Fibroblast of peridontal ligament (primary cell): ENCODE measurements at regions not wholly inside any gene's neighbourhood (a gene's known extent, or its start where the extent isn't known, plus 50 kb on each side); places are given as distances from the start of the nearest gene placed in this dataset.
A peak's percentile ranks its signal among the peaks of the same experiment; 100 is the strongest.
"Not testable (repeated sequence)": the region's sequence is repeated elsewhere in the genome, so short reads cannot be mapped to it uniquely, and the experiment has no call there.

Experiments
- DNase-seq: peaks from one replicate; pipeline ENCODE4 v3.0.0-alpha.2; 2010; ENCODE audit errors: extremely low read depth

DNA sequence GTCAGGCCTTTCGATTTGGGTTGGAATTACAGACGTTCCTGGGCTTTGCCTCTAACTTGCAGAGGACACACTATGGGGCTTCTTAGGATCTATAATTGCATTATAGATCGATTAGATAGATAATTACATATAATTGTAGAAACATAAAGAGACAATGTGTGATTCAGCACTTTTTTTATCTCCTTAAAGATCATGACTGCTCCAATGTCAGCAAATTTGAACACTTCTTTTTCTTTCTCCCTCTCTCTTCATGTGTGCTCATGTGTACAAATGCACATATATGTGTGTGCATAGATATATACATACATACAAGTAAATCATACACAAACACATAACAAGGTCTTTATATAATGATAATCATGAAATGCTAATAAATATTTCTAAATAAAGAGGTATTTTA lies 1261.2 kb upstream of the SLC39A10 start:
- DNase-seq = no peak

GRCh38 chr2:194385376-194385775 lies 1271.7 kb upstream of the SLC39A10 start:
- no peak for DNase-seq

DNA sequence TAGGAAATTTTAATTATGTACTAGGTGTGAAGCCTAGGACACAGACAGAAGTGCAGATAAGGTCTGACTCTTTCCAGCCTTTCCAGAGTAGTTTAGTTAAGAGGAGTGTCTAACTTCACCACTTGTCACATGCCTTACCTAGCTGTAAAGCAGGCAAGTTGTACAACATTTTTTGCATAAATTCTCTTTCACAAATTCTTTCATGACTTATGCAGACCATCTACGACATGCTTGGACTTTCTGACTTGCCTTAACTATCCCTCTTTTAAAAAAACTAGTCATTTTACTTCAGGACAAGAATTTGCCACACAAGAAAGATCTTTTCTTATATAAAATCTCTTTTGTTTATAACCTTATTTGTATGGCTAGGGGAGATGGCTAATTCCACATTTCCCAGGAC lies 1273.6 kb upstream of the SLC39A10 start:
- DNase-seq = peak; percentile 0

GRCh38 chr2:194382221-194382620 lies 1274.8 kb upstream of the SLC39A10 start:
- no peak for DNase-seq

GRCh38 chr2:194380011-194380410 lies 1277.0 kb upstream of the SLC39A10 start:
- no peak for DNase-seq

- not testable (repeated sequence) for DNase-seq
These were observed 1289.6 kb upstream of the SLC39A10 start for GRCh38 chr2:194367390-194367789.

DNA sequence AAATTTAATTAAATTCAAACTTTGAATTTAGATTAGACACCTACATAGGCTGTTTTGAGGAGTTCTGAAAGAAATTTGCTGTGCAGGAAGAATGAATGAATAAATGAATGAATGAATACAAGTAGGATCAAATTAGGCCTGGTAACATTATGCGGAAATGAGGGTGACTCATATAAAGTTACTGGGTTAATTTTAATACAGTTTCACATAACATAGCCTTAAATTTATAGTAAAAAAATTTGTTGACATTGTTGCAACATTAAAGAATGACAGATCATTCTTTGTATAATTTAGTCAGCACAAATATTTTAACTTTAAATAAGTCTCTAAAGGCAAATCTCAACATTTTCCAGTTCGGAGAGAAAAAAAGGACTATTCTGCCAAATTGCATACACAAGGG lies 1293.1 kb upstream of the SLC39A10 start:
- DNase-seq = no peak

DNA sequence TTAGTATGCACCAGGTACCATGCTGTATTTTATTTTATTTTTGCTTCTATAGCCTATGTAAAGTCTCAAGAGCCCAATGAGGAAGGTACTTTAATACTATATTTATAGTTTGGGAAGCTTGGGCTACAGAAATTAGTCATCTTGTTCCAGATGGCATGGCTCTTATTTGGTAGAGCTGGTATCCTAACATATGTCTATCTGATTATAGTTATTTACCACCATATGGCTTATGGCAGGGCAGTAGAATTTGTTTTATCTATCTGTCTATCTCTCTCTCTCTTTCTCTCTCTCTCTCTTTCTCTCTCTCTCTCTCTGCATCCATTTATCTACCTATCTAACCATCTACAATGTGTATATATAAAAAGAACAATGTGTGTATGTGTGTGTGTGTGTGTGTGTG lies 1293.7 kb upstream of the SLC39A10 start:
- DNase-seq = no peak

DNA sequence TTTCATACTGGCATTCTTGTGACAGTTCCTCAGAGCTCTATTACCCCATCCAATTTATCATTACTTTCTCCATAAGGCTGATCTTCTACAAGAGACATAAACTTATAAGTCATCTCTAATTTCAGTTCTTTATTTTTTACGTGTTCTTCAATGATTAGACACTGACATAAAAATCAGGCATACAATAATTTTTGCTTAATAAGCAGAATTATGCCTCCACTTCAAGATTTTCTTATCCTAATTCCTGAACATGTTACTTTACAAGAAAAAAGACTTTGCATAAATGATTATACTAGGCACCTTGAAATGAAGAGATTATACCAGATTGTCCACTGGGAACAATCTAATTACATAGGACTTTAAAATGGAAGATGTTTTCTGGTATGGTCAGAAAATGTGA lies 1304.5 kb upstream of the SLC39A10 start:
- DNase-seq = no peak

DNA sequence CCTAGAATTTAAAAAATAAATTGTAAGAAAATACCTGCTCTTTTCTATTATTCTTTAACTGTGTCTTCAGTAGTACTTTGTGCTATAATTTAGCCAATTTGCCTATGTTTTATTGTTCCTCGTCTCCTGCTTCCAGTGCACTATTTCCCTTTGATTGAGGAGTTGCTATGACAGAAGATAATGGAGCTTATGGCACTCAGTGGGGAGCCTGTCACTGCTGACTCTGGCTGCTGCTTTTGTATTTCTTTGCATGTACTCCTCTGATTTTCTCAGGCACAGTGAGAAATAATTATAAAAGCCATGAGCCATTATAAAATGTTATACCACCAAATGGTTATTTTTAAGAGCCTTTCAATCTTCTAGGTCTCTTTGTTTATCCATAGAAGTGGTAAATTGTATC lies 1310.8 kb upstream of the SLC39A10 start:
- no peak for DNase-seq

DNA sequence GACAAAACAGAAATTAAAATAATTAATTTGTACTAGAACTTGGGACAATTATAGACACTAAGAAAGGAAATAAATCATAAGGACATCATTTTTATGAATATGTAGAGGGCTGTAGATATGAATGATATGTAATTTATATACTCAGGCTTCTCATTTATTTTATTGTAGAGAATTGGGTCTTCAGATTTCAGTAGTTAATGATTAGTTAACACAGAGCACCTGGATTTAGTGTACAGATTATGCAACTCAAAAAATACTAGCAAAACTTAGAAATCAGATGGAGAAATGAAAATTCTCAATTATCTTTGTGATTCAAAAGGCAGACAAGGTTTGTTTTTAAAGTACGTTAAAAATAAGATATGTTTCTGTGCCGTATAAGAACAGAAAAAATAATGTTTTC lies 1311.7 kb upstream of the SLC39A10 start:
- no peak for DNase-seq

- DNase-seq = no peak
These were observed 1313.9 kb upstream of the SLC39A10 start for GRCh38 chr2:194343167-194343566.

DNA sequence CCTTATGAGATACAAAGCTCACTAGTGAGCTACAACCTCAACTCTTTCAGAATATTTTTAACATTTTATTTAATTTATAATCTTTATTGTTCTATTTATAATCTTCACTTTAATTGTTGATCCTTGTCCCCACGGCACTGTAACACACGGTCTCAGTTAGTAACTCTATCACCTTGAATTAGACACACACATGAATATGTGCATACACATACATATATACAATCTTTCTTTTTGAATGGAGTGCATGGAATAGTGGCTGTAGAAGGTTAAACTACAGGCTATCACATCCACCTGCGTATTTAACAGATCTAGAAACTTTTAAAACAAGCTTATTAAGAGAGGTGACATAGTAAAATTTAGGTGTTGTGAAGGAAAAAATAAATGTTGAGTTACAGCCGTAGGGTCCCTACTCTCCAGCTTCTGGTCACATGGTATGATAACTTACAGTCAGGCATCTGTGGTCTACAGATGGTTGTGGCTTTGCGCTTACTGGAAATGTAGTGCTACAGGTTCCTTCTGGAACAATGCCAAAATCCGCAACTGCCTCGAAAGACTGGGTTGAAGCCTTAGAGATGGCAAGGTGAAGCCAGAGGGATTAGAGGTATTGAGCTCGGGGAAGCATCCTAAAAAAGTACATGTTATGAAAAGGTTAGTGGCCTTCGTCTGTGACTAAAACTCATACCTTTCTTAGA lies 1324.1 kb upstream of the SLC39A10 start:
- no peak for DNase-seq

DNA sequence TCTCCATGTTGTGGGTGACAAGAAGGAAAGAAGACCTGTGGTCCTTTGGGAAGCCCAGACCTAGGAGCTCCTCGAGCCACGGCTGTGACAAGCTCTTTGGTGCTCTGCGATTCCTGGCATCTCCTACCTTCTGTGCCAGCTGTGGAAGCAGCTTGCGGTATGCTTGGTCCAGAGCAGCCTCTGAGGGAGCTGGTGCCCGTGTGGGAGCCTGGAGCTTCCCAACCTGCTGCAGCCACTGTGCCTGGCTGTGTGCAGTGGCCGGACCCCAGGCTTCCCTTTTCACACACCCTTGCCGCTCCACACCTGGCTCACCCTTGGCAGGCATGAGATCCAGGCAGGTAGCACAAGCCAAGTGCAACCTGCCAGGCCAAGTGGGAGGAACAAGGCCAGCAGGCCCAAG lies 1328.6 kb upstream of the SLC39A10 start:
- DNase-seq = no peak

- no peak for DNase-seq
These were observed 1329.7 kb upstream of the SLC39A10 start for GRCh38 chr2:194327196-194327888.

- no peak for DNase-seq
These were observed 1333.3 kb upstream of the SLC39A10 start for GRCh38 chr2:194323740-194324139.

GRCh38 chr2:194320520-194320919 lies 1336.5 kb upstream of the SLC39A10 start:
- DNase-seq = no peak

GRCh38 chr2:194319222-194319992 lies 1337.6 kb upstream of the SLC39A10 start:
- no peak for DNase-seq

- no peak for DNase-seq
These were observed 1343.0 kb upstream of the SLC39A10 start for GRCh38 chr2:194314042-194314441.

DNA sequence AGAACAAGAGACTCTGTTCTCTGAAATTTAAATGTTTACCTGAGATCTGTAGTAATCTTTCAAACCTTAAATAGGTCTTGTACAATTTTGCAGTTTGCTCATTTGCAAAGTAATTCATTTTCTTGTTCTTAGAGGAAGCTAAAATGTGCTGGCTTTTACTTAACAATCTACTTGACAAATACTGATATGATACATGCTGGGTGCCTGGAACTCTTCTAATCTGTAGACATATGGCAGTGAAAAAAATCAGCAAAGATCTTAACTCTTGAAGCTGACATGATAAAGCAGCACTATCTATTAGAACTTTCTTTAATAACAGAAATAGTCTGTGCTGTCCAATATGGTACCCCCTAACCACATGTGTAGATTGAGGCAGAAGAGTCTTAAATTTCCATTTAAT lies 1352.8 kb upstream of the SLC39A10 start:
- no peak for DNase-seq

DNA sequence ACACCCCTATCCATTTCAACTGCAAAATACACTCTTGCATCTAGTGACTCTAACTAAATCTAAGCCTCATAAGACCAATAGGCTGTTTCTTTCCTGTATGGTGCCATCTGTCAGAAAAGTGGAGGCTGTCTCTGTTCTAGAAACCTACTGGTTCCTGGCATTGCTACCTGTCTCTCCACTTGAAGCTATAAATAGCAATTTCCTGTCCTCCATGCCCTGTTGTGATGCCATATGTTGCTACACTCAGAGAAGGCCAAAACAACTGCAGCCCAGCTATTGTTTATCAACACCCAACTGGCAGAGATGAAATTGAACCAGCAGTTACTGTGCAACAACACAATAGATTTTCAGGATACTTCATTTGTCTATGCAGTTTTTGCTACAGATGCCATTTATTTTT lies 1355.1 kb upstream of the SLC39A10 start:
- DNase-seq = no peak

GRCh38 chr2:194294156-194294555 lies 1362.9 kb upstream of the SLC39A10 start:
- no peak for DNase-seq

DNA sequence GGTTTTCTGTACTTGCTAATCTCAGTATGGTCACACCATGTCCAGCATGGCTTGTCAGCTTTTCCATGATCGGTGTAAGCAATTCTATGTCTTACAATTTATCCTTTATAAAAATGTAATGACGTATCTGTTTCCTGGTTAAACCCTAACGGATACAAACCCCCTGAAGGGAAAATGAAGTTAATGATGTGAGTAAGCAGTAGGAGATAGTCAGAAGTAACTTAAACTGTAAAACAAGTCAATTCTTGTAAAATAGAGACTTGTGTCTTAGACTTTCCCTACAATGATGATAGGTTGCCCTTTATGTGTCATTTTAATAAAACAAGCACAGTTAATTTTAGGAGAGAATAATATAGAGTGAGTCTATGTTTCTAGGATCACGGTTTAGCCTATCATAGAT lies 1365.9 kb upstream of the SLC39A10 start:
- DNase-seq = no peak
